Activated effector memory CD4-positive, alpha-beta T cell treated with Interleukin-2 at 50 U/mL for 16 hours (primary cell): ENCODE measurements at regions not wholly inside any gene's neighbourhood (a gene's known extent, or its start where the extent isn't known, plus 50 kb on each side); places are given as distances from the start of the nearest gene placed in this dataset.

Experiments used
- DNase-seq: peaks from one replicate; pipeline ENCODE4 v3.0.0-alpha.2; 2020

DNA sequence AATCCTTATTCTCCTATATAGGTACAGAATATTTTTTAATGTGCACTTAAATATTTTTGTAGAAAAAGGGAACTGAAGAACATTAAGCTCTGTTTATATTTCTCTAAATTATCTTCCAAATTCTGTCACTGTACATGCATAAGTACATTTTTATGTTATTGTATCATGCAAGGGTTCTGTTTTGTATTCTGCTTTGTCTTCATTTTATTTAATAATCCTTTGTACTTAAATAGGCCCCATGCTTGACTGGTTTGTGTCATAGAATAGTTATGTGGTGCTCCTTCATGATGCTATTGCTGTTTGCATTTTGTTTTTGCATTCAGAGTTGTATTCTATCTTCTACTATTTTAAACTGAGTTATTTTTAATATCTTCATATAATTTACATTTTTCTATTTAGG lies 111.9 kb upstream of the EDNRA start:
- no peak for DNase-seq

DNA sequence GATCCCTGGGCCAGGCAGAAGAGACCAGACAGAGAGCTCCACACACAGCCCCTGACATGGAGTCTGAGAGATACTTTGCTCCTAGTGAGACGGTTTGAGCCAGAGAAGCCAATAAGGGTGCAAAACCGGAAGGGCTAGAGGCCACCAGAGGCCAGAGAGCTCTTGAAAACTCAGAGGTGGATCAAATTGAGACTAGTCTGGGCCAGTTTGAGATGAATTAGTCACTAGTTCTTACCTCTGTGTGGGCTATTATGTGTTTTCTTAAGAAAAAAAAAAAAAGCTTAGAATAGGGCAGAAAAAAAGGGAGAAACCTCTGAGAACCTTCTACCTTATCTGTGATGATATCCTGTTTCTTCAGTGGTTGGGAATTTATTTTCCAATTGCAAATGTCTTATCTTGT lies 110.4 kb upstream of the EDNRA start:
- no peak for DNase-seq

DNA sequence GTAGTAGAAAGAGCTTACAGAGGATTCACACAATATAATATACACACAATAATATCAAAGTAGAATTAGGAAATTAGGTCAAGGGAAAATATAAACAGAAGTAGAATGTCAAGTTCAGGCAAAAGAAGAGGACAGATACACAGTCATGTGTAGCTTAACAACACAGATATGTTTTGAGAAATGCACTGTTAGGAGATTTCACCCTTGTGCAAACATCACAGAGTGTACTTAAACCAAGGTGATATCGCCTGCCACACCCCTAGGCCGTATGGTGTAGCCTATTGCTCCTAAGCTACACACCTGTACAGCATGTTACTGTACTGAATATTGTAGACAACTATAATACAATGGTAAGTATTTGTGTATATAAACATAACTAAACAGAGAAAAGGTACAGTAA lies 110.0 kb upstream of the EDNRA start:
- DNase-seq, result no peak

DNA sequence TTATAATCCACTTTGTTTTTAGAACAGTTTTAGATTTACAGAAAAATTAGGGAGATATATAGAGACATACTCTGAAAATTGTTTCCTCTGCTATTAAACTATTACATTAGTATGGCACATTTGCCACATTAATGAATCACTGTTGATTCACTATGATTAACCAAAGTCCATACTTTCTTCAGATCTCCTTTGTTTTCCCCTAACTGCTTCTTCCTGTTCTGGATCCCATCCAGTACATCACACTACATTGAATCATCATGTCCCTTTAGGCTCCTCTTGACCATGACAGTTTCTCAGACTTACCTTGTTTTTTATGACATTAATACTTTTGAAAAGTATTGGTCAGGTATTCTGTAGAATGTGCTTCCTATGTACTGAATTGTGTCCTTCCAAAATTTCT lies 109.2 kb upstream of the EDNRA start:
- DNase-seq, result no peak

DNA sequence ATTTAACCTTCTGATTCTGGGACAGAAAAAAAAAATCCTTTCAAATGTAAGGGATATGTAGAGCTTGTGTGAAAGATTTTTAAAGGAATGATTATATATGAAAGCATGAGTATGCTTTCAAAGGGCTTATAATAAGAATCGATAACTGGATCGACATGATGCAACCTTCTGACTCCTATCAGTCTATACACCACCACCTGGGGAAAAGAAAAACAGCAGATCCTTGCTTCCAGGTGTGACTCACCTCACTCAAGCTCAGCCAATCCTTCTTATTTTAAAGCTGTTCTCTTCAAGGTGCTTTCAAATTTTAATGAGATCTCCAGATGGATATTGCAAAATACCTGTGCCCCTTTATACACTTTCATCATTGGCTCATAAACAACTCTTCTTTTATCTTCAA lies 102.1 kb upstream of the EDNRA start:
- no peak for DNase-seq

DNA sequence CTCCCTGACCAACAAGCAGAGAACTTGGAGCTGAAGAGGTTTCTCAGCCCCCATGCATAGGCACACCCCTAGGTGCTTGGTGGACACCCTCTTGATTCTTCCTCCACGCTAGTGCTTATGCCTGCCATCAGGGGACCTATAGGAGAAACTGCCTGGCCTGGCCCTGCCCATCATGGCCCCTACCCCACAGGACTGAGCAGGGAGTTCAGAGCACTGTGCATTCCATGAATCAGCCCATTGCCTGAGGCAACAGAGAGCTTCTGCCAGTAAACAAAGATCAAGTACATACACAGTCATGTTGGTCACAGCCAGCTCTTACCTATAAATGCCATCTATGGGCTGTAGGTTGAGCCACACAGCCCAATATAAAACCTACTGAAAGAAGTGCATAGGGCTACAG lies 99.1 kb upstream of the EDNRA start:
- DNase-seq, result no peak

DNA sequence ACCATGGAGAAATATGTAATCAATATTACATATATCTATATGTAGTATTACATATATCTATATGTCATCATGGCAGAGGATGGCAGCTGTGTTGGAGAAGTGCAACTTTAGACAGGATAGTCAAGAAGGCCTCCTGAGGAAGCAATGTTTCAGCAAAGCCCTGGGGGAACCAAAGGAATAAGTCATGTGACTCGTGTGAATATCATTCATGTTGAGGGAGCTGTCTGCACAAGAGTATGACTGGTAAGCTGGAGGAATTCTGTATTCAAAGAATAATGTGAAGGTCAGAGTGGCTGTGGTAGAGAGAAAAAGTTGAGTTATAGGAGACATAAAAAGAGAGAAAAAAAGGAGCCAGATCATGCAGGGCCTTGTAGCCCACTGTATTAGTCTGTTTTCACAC lies 92.9 kb upstream of the EDNRA start:
- no peak for DNase-seq

DNA sequence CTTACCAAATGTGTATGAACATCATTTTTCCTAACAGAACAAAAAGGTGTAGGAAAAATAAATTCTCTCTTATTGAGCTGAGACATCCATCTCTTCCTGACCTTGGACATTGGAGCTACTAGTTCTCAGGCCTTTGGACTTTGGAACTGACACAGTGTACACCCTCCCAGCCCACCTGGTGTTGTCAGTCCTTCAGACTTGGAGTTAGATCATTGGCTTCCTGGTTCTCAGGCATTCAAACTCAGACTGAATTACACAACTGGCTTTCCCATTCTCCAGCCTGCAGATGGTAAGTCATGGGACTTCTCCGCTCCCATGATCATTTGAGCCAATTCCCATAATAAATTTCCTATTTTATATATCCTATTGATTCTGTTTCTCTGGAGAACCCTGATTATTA lies 84.8 kb upstream of the EDNRA start:
- no peak for DNase-seq

DNA sequence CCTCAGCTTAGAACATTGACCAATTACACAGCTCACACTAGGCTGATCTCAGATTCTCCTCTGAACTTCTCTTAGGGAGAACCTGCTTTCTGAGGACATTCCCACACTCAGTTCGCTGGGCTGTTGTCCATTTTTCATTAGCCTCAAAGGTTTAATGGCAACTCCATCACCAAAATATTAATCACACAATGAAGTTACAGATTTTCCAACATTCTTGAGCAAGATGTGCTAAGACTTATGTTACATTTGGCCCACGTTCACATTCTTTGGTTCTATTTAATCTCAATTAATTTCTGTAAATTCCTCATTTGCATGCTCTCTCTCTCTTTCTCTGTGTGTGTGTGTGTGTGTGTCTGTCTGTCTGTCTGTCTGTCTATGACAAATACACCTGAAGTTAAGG lies 82.3 kb upstream of the EDNRA start:
- DNase-seq, result no peak

DNA sequence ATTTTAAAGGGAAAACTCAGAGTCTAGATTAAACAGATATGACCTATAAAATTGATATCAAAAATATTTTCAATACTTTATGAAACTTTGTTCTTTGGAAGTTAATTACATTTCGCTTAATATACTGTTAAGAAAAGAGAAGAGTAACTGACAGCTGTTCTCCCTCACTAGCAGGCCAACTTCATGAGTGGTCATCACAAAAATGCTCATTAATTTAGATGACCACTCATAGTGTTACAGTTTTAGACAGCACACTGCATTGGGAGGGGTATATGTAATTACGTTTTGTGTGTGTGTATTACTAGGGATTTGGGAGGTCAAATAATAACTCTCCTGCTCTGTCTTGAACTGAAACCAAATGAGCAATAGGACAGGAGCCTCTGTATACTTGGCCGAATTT lies 80.2 kb upstream of the EDNRA start:
- DNase-seq, result no peak

DNA sequence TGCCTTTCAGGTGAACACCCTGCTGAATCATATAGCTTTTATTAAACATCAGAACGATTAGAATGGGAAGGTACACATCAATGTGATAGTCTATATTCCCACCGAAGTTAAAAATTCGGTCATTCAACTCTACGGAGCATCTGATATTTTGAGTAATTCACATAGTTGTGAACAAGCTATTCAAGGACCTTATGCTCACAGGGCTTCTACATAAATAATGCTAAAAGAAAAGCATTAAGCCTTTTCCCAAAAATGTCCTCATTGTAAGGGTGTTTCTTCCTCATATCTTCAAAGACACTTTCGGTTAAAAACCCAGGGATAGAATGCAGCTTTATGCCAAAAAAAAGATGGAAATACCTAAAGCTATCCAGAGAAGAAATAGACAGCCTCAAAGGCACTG lies 79.7 kb upstream of the EDNRA start:
- no peak for DNase-seq

DNA sequence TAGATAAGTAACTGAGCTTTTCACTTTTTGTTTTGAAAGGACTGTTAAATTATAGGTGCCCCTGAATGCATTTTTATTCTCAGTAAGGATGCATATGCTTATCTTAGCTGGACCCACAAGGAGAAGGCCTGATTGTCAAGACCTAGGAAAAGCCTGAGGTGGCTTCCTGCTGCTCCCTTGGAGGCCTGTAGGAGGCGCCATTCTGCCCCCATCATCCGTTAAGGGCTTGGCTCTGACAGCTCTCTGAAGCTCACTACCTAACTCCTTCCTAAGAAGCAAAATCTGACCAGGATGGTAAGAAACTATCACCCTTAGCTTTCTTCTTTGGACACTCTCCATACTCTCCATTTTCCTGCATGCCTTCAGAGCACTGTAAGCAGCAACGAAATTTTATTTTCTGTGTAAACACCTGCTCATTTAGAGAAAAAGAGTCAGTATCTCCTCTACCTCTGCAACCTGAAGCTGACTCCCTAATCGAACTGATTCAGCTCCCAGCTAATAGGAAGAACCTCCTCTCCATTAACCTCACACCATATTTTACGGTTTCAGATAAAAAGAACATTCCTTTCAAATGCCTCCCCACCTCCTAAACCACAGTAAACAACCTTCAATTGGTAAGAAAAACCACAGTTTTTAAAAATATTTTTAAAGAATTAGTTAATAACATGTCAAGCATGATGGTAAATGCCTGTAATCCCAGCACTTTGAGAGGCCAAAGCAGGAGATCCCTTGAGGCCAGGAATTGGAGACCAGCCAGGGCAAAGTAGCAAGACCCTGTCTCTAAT lies 73.4 kb upstream of the EDNRA start:
- no peak for DNase-seq

DNA sequence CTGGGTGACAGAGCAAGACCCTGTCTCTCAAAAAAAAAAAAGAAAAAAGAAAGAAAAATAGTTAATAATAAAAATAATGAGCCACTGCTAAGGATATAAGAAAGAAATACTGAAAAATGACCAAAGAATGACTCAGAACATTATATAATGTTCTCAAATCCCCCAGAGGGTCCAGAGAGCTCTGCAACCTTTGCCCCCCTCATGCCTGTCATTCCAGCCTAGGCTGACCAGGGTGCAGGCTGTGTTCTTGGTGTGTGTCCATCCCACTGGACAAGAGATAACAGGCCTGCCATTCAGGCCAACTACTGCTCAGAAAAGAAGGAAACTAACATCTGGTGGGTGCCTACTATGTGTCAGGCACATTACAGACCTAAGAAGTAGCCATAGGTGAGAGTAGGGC lies 72.7 kb upstream of the EDNRA start:
- no peak for DNase-seq

DNA sequence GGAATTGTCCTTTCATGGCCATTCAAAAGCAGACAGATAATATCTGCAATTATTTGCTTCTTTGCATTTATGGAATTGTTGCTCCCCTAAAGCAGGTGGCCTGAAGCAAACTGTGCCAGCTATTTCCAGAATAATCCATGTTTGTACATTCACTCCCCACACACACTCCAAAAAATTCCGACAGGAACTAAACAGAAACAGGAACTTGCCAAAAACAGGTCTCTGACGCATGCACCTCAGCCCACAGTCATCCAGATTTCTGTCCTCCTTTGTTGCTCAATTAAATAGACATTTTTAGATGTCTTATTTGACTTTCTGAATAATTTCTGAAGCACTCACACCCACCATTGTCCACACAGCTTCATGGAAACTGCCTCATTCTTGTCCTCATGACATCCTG lies 71.5 kb upstream of the EDNRA start:
- no peak for DNase-seq

DNA sequence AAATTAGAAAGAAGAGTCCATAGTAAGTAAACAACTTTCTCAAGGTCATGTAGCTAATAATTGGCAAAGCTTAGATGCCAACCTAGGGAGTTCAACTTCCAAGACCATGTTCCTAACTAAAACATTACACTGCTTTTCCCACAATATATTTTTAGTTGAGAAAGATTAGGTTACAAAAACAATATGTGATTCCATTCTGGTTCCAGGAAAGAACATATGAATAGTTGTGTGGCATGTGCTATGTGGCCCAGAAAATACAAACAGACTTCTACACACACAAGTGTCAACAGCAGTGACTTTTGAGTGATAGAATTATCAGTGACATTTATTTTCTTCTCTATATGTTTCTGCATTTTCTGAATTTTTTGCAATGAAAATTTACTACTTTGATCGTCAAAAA lies 62.7 kb upstream of the EDNRA start:
- no peak for DNase-seq

DNA sequence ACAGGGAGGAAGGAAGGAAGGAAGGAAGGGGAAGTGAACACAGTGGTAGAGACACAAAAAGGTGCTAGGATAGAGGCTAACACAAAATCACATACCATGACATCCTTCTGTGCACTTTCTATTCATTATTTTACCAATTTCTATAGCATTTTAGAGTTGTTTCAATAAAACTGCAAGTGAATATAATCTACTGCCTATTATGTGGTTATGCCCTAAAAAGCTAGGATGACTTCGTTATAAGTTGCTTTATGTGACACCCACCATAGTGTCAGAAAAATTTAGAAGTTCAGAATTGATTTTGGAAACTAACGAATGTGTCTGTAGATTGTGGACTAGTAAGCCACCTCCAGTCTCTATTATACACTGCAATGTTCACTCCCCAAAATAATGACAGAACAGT lies 59.4 kb upstream of the EDNRA start:
- DNase-seq, result no peak

DNA sequence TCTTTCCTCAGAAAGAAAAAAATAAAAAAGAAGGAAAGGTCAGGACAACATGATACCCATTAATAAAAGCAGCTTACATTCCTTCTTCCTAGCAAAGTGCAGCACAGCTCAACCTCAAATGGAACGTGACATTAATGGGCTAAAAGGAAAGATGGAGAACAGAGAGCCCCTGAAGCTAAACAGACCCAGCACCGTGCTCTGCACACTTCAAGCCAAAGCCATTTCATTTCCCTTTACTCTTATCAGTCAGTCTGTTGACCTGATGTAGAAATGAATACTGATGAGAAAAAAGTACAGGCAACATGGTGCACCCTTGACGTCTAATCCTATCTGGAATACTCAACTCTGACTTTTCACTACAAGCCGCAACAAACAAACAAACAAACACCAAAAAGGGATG lies 57.7 kb upstream of the EDNRA start:
- DNase-seq, result no peak

DNA sequence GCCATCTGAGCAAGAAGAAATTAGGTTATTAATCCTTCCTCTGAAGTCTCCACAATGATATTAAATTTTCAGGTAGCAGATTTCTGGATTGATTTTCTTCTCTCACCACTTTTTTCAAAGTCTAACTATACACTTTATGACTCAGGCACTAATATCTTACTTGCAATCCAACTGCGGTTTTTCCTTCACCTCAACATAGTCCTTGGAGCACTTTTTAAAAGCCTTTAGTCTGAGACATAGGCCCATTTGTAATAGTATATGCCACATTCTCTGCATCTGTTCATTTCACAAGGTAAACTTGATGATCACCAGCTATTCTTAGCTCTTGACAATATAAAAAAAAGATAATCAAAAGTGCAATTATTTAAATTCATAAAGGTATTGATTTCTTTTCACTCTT lies 55.9 kb upstream of the EDNRA start:
- no peak for DNase-seq

DNA sequence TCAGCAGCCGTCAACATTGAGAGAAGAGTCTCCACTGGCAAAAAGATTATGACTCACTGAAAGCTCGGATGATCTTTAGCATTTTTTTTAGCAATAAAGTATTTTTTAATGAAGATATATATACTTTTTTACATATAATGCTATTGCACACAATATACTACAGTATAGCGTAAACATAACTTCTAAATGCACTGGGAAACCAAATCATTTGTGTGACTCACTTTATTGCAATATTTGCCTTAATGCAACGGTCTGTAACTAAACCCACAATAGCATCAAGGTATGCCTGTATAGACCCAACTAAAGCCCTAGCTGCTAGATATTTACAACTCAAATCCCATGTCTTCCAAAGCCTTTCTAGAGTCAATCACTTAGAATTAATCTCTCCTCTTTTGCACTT lies 52.3 kb upstream of the EDNRA start:
- no peak for DNase-seq

DNA sequence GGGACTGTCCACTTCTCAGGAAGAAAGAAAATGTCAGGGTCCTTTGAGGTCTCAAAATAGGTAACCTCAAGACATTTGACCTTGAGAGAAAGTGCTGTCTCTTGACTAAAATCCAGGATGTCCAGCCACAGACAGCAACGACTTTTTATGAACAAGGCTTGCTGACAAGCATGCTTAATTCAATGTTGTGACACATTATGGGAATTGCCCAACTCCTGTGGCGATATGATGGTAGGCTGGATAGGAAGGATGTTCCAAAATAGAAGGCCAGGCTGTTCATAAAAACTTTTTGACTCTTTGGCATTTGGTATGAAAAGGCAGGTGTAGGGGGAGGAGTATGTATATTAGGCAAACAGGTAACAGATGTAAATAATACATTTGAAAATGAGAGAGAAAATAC lies 50.8 kb upstream of the EDNRA start:
- DNase-seq, result no peak
